CD4-positive, alpha-beta T cell treated with Interleukin-10 for 1 hour (primary cell): ENCODE measurements at regions not wholly inside any gene's neighbourhood (a gene's known extent, or its start where the extent isn't known, plus 50 kb on each side); places are given as distances from the start of the nearest gene placed in this dataset.
"Not testable (repeated sequence)": the region's sequence is repeated elsewhere in the genome, so short reads cannot be mapped to it uniquely, and the experiment has no call there.

Experiments used
- DNase-seq: peaks from one replicate; pipeline ENCODE4 v3.0.0-alpha.2; 2020

GRCh38 chr12:74016324-74016723 lies 521.3 kb upstream of the ATXN7L3B start:
- not testable (repeated sequence) for DNase-seq

- DNase-seq = no peak
Measured at GRCh38 chr12:74018849-74019248, 518.8 kb upstream of the ATXN7L3B start.

- DNase-seq = no peak
Measured at GRCh38 chr12:74021937-74022336, 515.7 kb upstream of the ATXN7L3B start.

GRCh38 chr12:74031045-74031444 lies 506.6 kb upstream of the ATXN7L3B start:
- DNase-seq = no peak

GRCh38 chr12:74033531-74033930 lies 504.1 kb upstream of the ATXN7L3B start:
- DNase-seq = no peak

GRCh38 chr12:74039138-74039537 lies 498.5 kb upstream of the ATXN7L3B start:
- not testable (repeated sequence) for DNase-seq

- no peak for DNase-seq
Measured at GRCh38 chr12:74043343-74043742, 494.3 kb upstream of the ATXN7L3B start.

DNA sequence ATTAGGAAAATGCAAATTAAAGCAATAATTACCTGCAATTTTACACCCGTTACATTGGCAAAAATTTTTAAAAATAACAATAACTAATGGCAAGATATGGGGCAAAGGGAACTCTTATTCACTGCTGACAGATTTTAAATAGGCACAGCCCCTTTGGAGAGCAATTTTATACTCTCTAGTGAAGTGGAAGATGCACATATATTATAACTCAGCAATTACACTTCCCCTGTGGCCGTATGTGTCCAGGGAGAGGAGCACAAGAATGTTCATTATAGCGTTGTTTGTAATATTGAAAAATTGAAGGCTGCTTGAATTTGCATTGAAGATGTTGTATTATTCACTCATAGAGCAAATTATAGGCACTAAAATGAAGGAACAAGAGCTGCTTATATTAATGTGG lies 488.3 kb upstream of the ATXN7L3B start:
- no peak for DNase-seq

GRCh38 chr12:74051848-74052247 lies 485.8 kb upstream of the ATXN7L3B start:
- no peak for DNase-seq

- DNase-seq = no peak
Measured at GRCh38 chr12:74066476-74066875, 471.2 kb upstream of the ATXN7L3B start.

DNA sequence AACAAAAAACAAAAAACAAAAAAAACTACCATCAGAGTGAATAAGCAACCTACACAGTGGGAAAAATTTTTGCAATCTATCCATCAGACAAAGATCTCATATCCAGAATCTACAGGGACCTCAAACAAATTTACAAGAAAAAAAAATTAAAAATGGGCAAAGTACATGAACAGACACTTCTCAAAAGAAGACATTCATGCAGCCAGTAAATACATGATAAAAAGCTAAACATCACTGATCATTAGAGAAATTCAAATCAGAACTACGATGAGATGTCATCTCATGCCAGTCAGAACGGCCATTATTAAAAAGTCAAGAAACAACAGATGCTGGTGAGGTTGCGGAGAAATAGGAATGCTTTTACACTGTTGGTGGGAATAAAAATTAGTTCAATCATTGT lies 466.5 kb upstream of the ATXN7L3B start:
- DNase-seq = no peak

DNA sequence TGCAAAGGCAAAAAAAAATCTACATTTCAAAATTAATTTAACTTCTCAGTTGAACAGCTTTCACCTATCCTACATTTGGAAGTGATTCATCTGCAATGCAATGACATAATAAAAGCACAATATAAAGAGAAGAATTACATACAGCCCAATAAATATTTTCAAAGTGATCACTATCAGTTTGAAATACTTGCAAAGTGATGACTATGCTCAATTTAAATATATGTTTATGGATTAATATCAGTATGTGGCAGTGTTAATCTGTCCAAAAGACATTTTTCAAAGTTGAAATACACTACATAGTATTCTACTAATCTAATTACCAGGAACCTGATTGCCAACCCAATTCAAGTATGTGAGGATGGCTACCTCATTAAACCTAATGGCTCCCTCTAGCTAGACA lies 460.7 kb upstream of the ATXN7L3B start:
- DNase-seq = no peak

- DNase-seq = no peak
Measured at GRCh38 chr12:74105434-74105833, 432.2 kb upstream of the ATXN7L3B start.

- no peak for DNase-seq
Measured at GRCh38 chr12:74108729-74109128, 428.9 kb upstream of the ATXN7L3B start.

DNA sequence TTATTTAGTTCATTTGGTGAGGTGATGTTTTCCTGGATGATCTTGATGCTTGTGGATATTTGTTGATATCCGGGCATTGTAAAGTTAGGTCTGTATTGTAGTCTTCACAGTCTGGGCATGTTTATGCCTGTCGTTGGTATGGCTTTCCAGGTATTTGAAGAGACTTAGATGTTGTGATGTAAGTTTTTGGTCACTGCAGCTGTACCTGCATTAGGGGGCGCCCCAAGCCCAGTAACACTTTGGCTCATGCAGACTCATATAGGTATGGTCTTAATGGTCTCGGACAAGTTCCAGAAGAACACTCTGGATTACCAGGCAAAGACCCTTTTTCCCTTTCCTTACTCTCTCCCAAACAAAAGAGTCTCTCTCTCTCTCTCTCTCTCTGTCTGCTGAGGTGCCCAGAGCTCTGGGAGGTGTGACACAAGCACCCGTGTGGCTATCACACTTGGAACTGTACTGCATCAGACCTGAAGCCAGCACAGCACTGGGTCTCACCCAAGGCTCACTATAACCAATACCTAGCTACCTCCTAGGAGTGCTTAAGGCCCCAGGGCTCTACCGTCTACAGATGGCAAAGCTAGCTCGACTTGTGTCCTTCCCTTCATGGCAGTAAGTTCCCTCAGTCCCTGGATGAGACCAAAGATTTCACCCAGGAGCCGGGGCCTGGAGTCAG lies 425.8 kb upstream of the ATXN7L3B start:
- DNase-seq = no peak

- DNase-seq = no peak
Measured at GRCh38 chr12:74119811-74120362, 417.7 kb upstream of the ATXN7L3B start.

DNA sequence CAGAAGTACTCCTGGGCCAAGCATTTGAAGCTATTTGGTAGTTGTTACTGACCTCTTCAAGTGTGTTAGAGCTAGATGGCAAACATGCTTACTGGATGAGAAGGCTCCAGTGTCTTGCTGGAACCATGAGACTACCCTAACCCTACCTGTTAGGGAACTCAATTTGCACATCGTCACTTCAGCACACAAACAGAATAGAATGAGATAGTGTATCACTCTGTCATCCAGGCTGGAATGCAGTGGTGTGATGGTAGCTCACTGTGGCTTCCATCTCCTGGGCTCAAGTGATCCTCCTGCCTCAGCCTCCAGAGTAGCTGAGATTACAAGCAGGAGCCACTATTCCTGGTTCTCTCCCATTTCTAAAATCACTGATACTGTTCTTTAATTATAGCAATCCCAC lies 417.0 kb upstream of the ATXN7L3B start:
- no peak for DNase-seq

- DNase-seq = no peak
Measured at GRCh38 chr12:74129702-74130101, 407.9 kb upstream of the ATXN7L3B start.

DNA sequence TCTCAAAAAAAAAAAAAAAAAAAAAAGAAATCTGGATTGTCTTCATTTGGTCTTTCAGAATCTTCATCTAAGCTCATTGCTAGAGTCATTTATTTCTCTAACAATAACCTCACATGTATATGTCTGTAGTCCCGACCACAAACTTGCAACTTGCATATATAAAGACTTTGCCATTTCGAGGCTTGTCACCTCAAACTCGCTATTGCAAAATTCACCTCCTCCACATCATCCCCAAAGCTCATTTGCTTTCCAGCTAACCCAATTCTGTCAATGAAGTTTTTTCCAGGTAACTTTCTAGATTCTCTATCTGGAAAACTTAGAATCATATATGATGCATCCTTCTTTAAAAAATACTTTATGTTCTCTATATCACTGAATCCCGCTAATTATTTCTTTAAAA lies 393.2 kb upstream of the ATXN7L3B start:
- DNase-seq = no peak

DNA sequence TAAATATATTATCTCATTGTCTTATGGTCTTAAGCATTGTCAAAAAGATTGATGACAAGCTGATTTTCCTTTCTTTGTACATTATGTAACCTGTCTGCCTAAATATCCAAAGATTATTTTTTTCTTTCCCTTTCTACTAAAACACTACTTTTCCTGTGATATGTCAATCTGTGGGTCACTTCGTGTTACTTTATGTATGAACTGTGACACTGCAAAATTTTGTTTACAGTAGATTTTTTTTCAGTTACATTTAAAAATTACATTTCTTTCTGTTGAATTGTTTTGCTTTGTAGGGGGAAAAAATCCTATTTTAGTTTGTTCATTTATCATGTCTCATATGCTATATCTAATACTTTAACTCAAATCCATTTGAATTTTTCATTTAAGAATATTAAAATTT lies 392.3 kb upstream of the ATXN7L3B start:
- DNase-seq = no peak

DNA sequence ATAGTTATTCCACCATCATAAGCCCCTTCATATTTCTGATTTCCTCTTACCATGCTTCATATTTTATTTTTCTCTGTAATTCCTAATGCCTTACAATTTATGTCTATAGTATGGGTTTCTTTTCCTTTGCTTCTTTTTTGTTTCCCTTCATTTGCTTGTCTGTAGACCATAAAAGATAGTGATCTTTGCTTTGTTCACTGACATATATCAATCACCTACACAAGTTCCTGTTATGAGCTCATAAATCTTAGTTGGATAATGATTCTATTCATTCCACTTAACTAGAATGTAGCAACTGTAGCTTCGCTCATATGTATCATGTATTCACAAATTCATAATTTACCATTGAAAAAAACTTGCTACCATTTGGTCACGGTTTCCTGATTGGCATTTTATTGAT lies 388.8 kb upstream of the ATXN7L3B start:
- no peak for DNase-seq

GRCh38 chr12:74152370-74152769 lies 385.3 kb upstream of the ATXN7L3B start:
- no peak for DNase-seq

- no peak for DNase-seq
Measured at GRCh38 chr12:74166096-74166495, 371.5 kb upstream of the ATXN7L3B start.

- DNase-seq = no peak
Measured at GRCh38 chr12:74169607-74170006, 368.0 kb upstream of the ATXN7L3B start.
